OCI-LY1 (cell line): ENCODE measurements at regions not wholly inside any gene's neighbourhood (a gene's known extent, or its start where the extent isn't known, plus 50 kb on each side); places are given as distances from the start of the nearest gene placed in this dataset.

Experiments used
- EZH2 ChIP-seq: fragments of 200-600 bp; sonication (generic), shearing (Covaris generic); IDR thresholded peaks from 2 replicates; pipeline ENCODE4 v1.8.0; 2017; ENCODE audit warnings: borderline replicate concordance, mixed run types, mild to moderate bottlenecking, antibody characterized with exemption, low read length, moderate library complexity, mixed read lengths
- TF ChIP-seq, protein P1 (sequence below): fragments of 200-600 bp; sonication (generic), shearing (Covaris generic); IDR thresholded peaks from 2 replicates; pipeline ENCODE4 v1.5.1; 2017; ENCODE audit warnings: mild to moderate bottlenecking, antibody characterized with exemption, low read length, moderate library complexity, mixed read lengths

GRCh38 chr14:97873291-97873690, 1076.1 kb downstream of the VRK1 start:
- TF ChIP-seq, protein P1, sequence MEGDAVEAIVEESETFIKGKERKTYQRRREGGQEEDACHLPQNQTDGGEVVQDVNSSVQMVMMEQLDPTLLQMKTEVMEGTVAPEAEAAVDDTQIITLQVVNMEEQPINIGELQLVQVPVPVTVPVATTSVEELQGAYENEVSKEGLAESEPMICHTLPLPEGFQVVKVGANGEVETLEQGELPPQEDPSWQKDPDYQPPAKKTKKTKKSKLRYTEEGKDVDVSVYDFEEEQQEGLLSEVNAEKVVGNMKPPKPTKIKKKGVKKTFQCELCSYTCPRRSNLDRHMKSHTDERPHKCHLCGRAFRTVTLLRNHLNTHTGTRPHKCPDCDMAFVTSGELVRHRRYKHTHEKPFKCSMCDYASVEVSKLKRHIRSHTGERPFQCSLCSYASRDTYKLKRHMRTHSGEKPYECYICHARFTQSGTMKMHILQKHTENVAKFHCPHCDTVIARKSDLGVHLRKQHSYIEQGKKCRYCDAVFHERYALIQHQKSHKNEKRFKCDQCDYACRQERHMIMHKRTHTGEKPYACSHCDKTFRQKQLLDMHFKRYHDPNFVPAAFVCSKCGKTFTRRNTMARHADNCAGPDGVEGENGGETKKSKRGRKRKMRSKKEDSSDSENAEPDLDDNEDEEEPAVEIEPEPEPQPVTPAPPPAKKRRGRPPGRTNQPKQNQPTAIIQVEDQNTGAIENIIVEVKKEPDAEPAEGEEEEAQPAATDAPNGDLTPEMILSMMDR = no peak
- TF ChIP-seq EZH2 = no peak
